ENCODE measurements at regions not wholly inside any gene's neighbourhood (a gene's known extent, or its start where the extent isn't known, plus 50 kb on each side); places are given as distances from the start of the nearest gene placed in this dataset.
A peak's percentile ranks its signal among the peaks of the same experiment; 100 is the strongest.
"Not testable (repeated sequence)": the region's sequence is repeated elsewhere in the genome, so short reads cannot be mapped to it uniquely, and the experiment has no call there.

- H3K9ac ChIP-seq (replicated peaks; ENCODE audit: extremely low read depth, insufficient read depth, low read length), result peak overlapping the region; percentile 58
- no peaks in the 10 kb centered on the region for H4K20me1 ChIP-seq (replicated peaks; ENCODE audit: control insufficient read depth, extremely low read depth, insufficient read depth, low read length)
- no peaks in the 10 kb centered on the region for H3K9me1 ChIP-seq (replicated peaks; ENCODE audit: control insufficient read depth, extremely low read depth, insufficient read depth, low read length)
- H3K27ac ChIP-seq (ENCODE audit: insufficient read depth, low read depth, low read length), result peak overlapping the region; percentile 72
- H3K27me3 ChIP-seq (ENCODE audit: control insufficient read depth in 2 of 2, insufficient read depth in 2 of 2, low read length in 2 of 2), result peaks cover 0 to 7% of the 10 kb centered on the region in 2 experiments
- peak; percentile 38 for DNase-seq (ENCODE audit: low read depth, low spot score)
- no peak for TF ChIP-seq MYC (IDR thresholded peaks at IDR 0.05; ENCODE audit: low read depth, low read length)
- TF ChIP-seq JUN (IDR thresholded peaks at IDR 0.05; ENCODE audit: borderline replicate concordance, insufficient read depth, insufficient read length, low read depth), result no peak
- TF ChIP-seq FOS (IDR thresholded peaks at IDR 0.05; ENCODE audit: borderline replicate concordance, insufficient read depth, low read length), result no peak
- TF ChIP-seq GATA2 (IDR thresholded peaks at IDR 0.05; ENCODE audit: insufficient read depth, insufficient read length, low read depth, low read length), result no peak
- no peak for TF ChIP-seq POLR2AphosphoS5 (IDR thresholded peaks at IDR 0.05; ENCODE audit: insufficient read depth, low read depth, low read length)
- no peak for TF ChIP-seq POLR2A (IDR thresholded peaks at IDR 0.05; ENCODE audit: low read depth, low read length)
- no peak for TF ChIP-seq EZH2 (IDR thresholded peaks at IDR 0.05; ENCODE audit: borderline replicate concordance, low read depth, low read length, severe bottlenecking)
- TF ChIP-seq CTCF (IDR thresholded peaks at IDR 0.05; ENCODE audit: extremely low read depth in 1 of 2, insufficient read depth in 1 of 2, low read depth in 1 of 2, low read length in 2 of 2), result no peak
- no peak for TF ChIP-seq MAX (IDR thresholded peaks at IDR 0.05; ENCODE audit: insufficient read depth, insufficient read length)
- ChIA-PET CTCF (interaction anchor here (0.6 to 2.6 kb wide), 16 partner anchors 9 to 429 kb away, joined by 3 to 19 read pairs (median 4); partner anchors contain the start of genes ZNF282, ZNF783 and ZNF862), POLR2A (interaction anchor here (0.5 kb wide), 1 partner anchor 148 kb away, joined by 3 read pairs; no protein-coding TSS in a partner anchor)
- peaks cover 8 to 16% of the 10 kb centered on the region in 2 experiments for H3K36me3 ChIP-seq (ENCODE audit: control insufficient read depth in 2 of 2, extremely low read depth in 1 of 2, insufficient read depth in 2 of 2, low read length in 2 of 2)
- peak overlapping the region; percentile 91 for H3K4me2 ChIP-seq (ENCODE audit: insufficient read depth, low read length)
- peaks cover 10% of the 10 kb centered on the region for H3K4me1 ChIP-seq (ENCODE audit: control insufficient read depth, extremely low read depth, insufficient read depth, low read length)
- H3K4me3 ChIP-seq (replicated peaks in 1 of 3; ENCODE audit: insufficient read depth in 1 of 3, low read depth in 1 of 3, low read length in 3 of 3), result peak overlapping the region; percentile 76 to 90 (median 89)
- no TSS peak for BruUV-seq (replicated peaks)
- H2AFZ ChIP-seq (ENCODE audit: low read depth, low read length), result peak overlapping the region; percentile 75
- no peak for FAIRE-seq
- H3K9me3 ChIP-seq (replicated peaks; ENCODE audit: control insufficient read depth, insufficient read depth, low read length), result no peaks in the 10 kb centered on the region
- intact Hi-C loops (cut with micrococcal nuclease), result loop anchor here (1.0 to 10.0 kb wide), 8 partner anchors 91 to 477 kb away; partner anchors contain the start of genes ZNF212, ZNF282, ZNF398 and ZNF746
- peaks cover 33% of the 10 kb centered on the region for H3K79me2 ChIP-seq (ENCODE audit: control insufficient read depth, insufficient read depth, low read length)
- dilution Hi-C loops (cut with MboI; ENCODE audit: extremely low pct_ligation_motif_present, low sequenced_read_pairs), result no loop called here
Measured at GRCh38 chr7:149624006-149624405, 126.4 kb upstream of the ZNF746 start.

GRCh38 chr7:149623262-149623997 lies 125.8 kb upstream of the ZNF746 start:
- Histone ChIP-seq H3K4me3 (replicated peaks in 1 of 3; ENCODE audit: insufficient read depth in 1 of 3, low read depth in 1 of 3, low read length in 3 of 3) (peak overlapping the region; percentile 76 to 90 (median 89)), H3K79me2 (ENCODE audit: control insufficient read depth, insufficient read depth, low read length) (peaks cover 33% of the 10 kb centered on the region), H3K36me3 (ENCODE audit: control insufficient read depth in 2 of 2, extremely low read depth in 1 of 2, insufficient read depth in 2 of 2, low read length in 2 of 2) (peaks cover 11 to 16% of the 10 kb centered on the region in 2 experiments), H3K9ac (replicated peaks; ENCODE audit: extremely low read depth, insufficient read depth, low read length) (peak overlapping the region; percentile 58), H3K4me2 (ENCODE audit: insufficient read depth, low read length) (peak overlapping the region; percentile 91), H3K27ac (ENCODE audit: insufficient read depth, low read depth, low read length) (peak overlapping the region; percentile 72)
- H2AFZ ChIP-seq (ENCODE audit: low read depth, low read length); BruUV-seq (replicated peaks); H4K20me1 ChIP-seq (replicated peaks; ENCODE audit: control insufficient read depth, extremely low read depth, insufficient read depth, low read length); H3K4me1 ChIP-seq (ENCODE audit: control insufficient read depth, extremely low read depth, insufficient read depth, low read length); H3K27me3 ChIP-seq (ENCODE audit: control insufficient read depth in 2 of 2, insufficient read depth in 2 of 2, low read length in 2 of 2); dilution Hi-C loops (cut with MboI; ENCODE audit: extremely low pct_ligation_motif_present, low sequenced_read_pairs); H3K9me3 ChIP-seq (replicated peaks; ENCODE audit: control insufficient read depth, insufficient read depth, low read length); POLR2A ChIA-PET; H3K9me1 ChIP-seq (replicated peaks; ENCODE audit: control insufficient read depth, extremely low read depth, insufficient read depth, low read length): not testable (repeated sequence)
- CTCF ChIA-PET, result interaction anchor here (0.6 to 2.6 kb wide), 3 partner anchors 119 to 168 kb away, joined by 4 to 8 read pairs (median 5); no protein-coding TSS in a partner anchor
- FAIRE-seq (peak; percentile 96), DNase-seq (ENCODE audit: low read depth, low spot score) (peak; percentile 46)
- intact Hi-C loops (cut with micrococcal nuclease), result loop anchor here (10.0 kb wide), 2 partner anchors 339 to 429 kb away; partner anchors contain the start of gene ZNF282
